Keratinocyte (primary cell): ENCODE measurements at regions not wholly inside any gene's neighbourhood (a gene's known extent, or its start where the extent isn't known, plus 50 kb on each side); places are given as distances from the start of the nearest gene placed in this dataset.

Experiments used
- DNase-seq: peaks from one replicate; pipeline ENCODE4 v3.0.0-alpha.2; 2011; ENCODE audit warnings: low read depth, missing footprints, low spot score
- FAIRE-seq: peaks from 2 replicates; lab custom pipeline; 2011; peaks lifted over from hg19 to GRCh38; lab: Jason Lieb, UNC
- H2AFZ ChIP-seq: 2 replicates; pipeline ENCODE4 v1.6.0; 2012; ENCODE audit warnings: low read length, control low read depth, inconsistent platforms; ENCODE audit not compliant: control insufficient read depth
- H3K27ac ChIP-seq: 2 replicates; pipeline ENCODE4 v1.5.1; 2011; ENCODE audit warnings: low read length; ENCODE audit not compliant: control insufficient read depth, insufficient read depth
- H3K27me3 ChIP-seq: 3 replicates; pipeline ENCODE4 v1.6.0; 2011; ENCODE audit warnings: low read length; ENCODE audit not compliant: control insufficient read depth, insufficient read depth; ENCODE audit errors: extremely low read depth
- H3K36me3 ChIP-seq, 2 experiments: 2 replicates in 1 of 2; 3 replicates in 1 of 2; pipeline ENCODE4 v1.5.1; 2011; ENCODE audit warnings: low read length in 2 of 2, mild to moderate bottlenecking in 1 of 2; ENCODE audit not compliant: control insufficient read depth in 2 of 2, insufficient read depth in 2 of 2; ENCODE audit errors: extremely low read depth in 1 of 2
- H3K4me1 ChIP-seq: 3 replicates; pipeline ENCODE4 v1.5.1; 2011; ENCODE audit warnings: low read length; ENCODE audit not compliant: control insufficient read depth, insufficient read depth; ENCODE audit errors: extremely low read depth
- H3K4me2 ChIP-seq: 3 replicates; pipeline ENCODE4 v1.6.0; 2011; ENCODE audit warnings: low read depth, low read length; ENCODE audit not compliant: control insufficient read depth, insufficient read depth; ENCODE audit errors: extremely low read depth
- H3K4me3 ChIP-seq, 3 experiments: fragments of 200-600 bp in 1 of 3; sonication (generic) in 1 of 3; 2 replicates in 2 of 3; 3 replicates in 1 of 3; pipeline ENCODE4 v1.5.1; 2011 to 2016; ENCODE audit warnings: low read length in 3 of 3, mild to moderate bottlenecking in 3 of 3, control low read depth in 2 of 3, inconsistent platforms in 1 of 3, low read depth in 1 of 3, mixed read lengths in 1 of 3, mixed run types in 1 of 3, moderate library complexity in 1 of 3; ENCODE audit not compliant: control insufficient read depth in 2 of 3, insufficient read depth in 2 of 3; ENCODE audit errors: extremely low read depth in 1 of 3
- H3K79me2 ChIP-seq: 2 replicates; pipeline ENCODE4 v1.6.0; 2012; ENCODE audit warnings: low read length; ENCODE audit not compliant: control insufficient read depth, insufficient read depth
- H3K9ac ChIP-seq: 3 replicates; pipeline ENCODE4 v1.6.0; 2011; ENCODE audit warnings: low read length; ENCODE audit not compliant: control insufficient read depth, insufficient read depth; ENCODE audit errors: extremely low read depth
- H3K9me1 ChIP-seq: 3 replicates; pipeline ENCODE4 v1.6.0; 2011; ENCODE audit warnings: low read length; ENCODE audit not compliant: control insufficient read depth, insufficient read depth; ENCODE audit errors: extremely low read depth
- H3K9me3 ChIP-seq: 2 replicates; pipeline ENCODE4 v1.5.1; 2012; ENCODE audit warnings: low read depth, low read length; ENCODE audit not compliant: control insufficient read depth
- H4K20me1 ChIP-seq: 3 replicates; pipeline ENCODE4 v1.6.0; 2011; ENCODE audit warnings: low read length; ENCODE audit not compliant: control insufficient read depth, insufficient read depth; ENCODE audit errors: extremely low read depth
- CTCF ChIP-seq, 3 experiments: IDR thresholded peaks in 1 of 3; conservative IDR thresholded peaks in 1 of 3; optimal IDR thresholded peaks in 1 of 3; 2 replicates in 2 of 3; 3 replicates in 1 of 3; pipeline versions ENCODE3 to v1.5.1; 2011; ENCODE audit warnings: low read length in 3 of 3, mild to moderate bottlenecking in 3 of 3, moderate library complexity in 2 of 3, control low read depth in 1 of 3, inconsistent platforms in 1 of 3; ENCODE audit not compliant: insufficient read depth in 2 of 3; ENCODE audit errors: extremely low read depth in 1 of 3
- EZH2 ChIP-seq: IDR thresholded peaks from one replicate; pipeline ENCODE4 v1.6.1; 2012; ENCODE audit warnings: inconsistent platforms, mild to moderate bottlenecking, low read length, moderate library complexity
- dilution Hi-C: fragments of 300-500 bp; cut with MboI; formaldehyde crosslinking; loops from one replicate; pipeline ENCODE4 v1.7.0; 2020; ENCODE audit warnings: low sequenced_read_pairs; ENCODE audit not compliant: extremely low pct_ligation_motif_present

DNA sequence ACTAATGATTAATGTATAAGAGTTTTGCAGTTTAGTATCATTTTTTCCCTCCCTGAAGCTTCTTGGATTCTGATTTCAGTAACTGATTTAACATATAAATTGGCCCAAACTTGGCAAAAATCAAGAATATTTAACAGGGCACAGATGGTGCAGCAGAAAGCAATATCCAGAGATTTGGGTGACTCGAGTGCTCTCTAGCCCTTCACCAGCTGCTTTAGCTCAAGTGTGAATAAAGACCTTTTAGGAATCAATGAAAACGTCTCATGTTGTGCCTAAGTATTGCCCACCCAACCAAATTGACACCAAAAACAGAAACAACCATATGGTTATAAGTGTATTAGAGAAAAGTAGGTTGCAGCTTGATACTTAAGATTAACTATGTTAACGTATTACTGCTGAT is 933.4 kb upstream of the PTPRD start:
- Histone ChIP-seq H3K36me3 (no peaks in the 10 kb centered on the region), H3K79me2 (no peaks in the 10 kb centered on the region), H3K4me3 (no peak overlapping the region), H3K27ac (no peak overlapping the region), H3K4me2 (no peak overlapping the region), H3K9ac (no peak overlapping the region), H3K9me1 (no peaks in the 10 kb centered on the region), H4K20me1 (no peaks in the 10 kb centered on the region), H3K9me3 (no peaks in the 10 kb centered on the region), H3K4me1 (no peaks in the 10 kb centered on the region), H2AFZ (no peak overlapping the region), H3K27me3 (no peaks in the 10 kb centered on the region)
- no peak for DNase-seq
- no peak for TF ChIP-seq EZH2
- no peak for TF ChIP-seq CTCF (optimal IDR thresholded peaks at IDR 0.05 in 1 of 3, IDR thresholded peaks at IDR 0.05 in 1 of 3, conservative IDR thresholded peaks at IDR 0.05 in 1 of 3; ENCODE audit: extremely low read depth in 1 of 3, insufficient read depth in 2 of 3, low read length in 3 of 3)
- dilution Hi-C loops = no loop called here
- FAIRE-seq = no peak

GRCh38 chr9:11549311-11549794 is 936.6 kb upstream of the PTPRD start:
- DNase-seq (no peak), FAIRE-seq (no peak)
- no peaks in the 10 kb centered on the region for H3K36me3 ChIP-seq
- H3K79me2 ChIP-seq = no peaks in the 10 kb centered on the region
- no peak overlapping the region for H3K27ac ChIP-seq
- H3K4me1 ChIP-seq = no peaks in the 10 kb centered on the region
- H3K4me2 ChIP-seq = no peak overlapping the region
- H3K9ac ChIP-seq = no peak overlapping the region
- H4K20me1 ChIP-seq = no peaks in the 10 kb centered on the region
- H3K27me3 ChIP-seq = no peaks in the 10 kb centered on the region
- H3K9me3 ChIP-seq = no peaks in the 10 kb centered on the region
- TF ChIP-seq EZH2 (no peak), CTCF (optimal IDR thresholded peaks at IDR 0.05 in 1 of 3, IDR thresholded peaks at IDR 0.05 in 1 of 3, conservative IDR thresholded peaks at IDR 0.05 in 1 of 3; ENCODE audit: extremely low read depth in 1 of 3, insufficient read depth in 2 of 3, low read length in 3 of 3) (no peak)
- H3K4me3 ChIP-seq = no peak overlapping the region
- dilution Hi-C loops = no loop called here
- no peak overlapping the region for H2AFZ ChIP-seq
- H3K9me1 ChIP-seq = no peaks in the 10 kb centered on the region
